ENCODE measurements at regions not wholly inside any gene's neighbourhood (a gene's known extent, or its start where the extent isn't known, plus 50 kb on each side); places are given as distances from the start of the nearest gene placed in this dataset.

DNA sequence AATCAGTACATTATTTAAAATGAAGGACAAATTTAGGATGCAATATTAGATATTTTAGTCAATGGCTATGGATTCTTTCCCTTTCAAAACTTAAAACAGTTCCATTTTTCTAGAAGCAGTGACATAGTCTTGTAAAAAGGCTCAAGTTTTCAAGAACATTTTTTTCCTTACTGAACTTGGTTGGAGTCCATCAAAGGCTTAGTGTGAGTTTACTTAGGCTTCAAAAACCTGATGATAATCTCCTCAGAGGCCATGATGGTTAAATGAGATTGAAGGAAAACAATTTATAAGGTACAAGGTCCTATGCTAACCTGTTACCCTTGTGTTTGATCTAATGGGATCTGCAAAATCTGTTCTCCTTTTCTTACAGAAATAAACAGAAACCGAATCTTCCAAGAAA is 531.8 kb downstream of the UTRN start:
- TF ChIP-seq ZFX (IDR thresholded peaks at IDR 0.05) = no peak
- TF ChIP-seq CTCF (conservative IDR thresholded peaks at IDR 0.05) = no peak
- H3K27ac ChIP-seq = no peak overlapping the region

DNA sequence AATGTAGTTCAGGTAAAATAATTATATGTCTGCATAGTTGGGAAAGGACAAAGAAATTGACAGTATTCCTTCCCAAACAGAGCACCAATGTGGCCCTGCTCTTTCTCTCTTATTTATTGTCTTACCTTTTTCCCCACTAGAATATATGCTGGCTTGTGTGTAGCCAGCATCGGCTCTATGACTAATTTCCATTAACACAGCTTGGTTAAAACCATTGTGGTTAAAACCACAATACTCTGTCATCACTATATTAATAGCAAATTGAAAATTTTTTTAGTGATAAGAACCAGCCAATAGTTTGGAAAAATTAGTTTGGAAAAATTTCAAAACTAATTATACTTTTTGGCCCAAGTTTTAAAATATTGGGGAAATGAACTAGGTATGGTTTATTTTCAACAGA is 535.1 kb downstream of the UTRN start:
- TF ChIP-seq ZFX (IDR thresholded peaks at IDR 0.05) = no peak
- no peak for TF ChIP-seq CTCF (conservative IDR thresholded peaks at IDR 0.05)
- no peak overlapping the region for H3K27ac ChIP-seq

DNA sequence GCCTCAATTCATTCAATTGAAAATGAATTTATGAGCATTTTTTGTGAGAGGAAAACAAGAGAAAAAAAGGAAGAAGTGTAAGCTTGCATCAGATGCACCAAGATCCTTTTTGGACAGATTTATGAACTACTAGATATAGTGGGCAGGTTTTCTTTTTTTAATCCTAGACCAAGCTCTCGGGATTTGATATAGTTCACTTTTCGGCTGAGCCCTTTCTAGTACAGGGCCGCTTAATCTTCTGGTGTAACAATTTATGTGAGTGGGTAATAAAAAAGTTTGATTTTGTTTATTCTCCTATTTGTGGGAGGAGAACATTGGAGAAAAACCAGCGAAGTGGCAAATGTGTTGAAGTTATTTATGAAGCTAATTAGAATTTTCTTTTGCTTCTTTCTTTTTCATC is 538.0 kb downstream of the UTRN start:
- no peak overlapping the region for H3K27ac ChIP-seq
- TF ChIP-seq CTCF (conservative IDR thresholded peaks at IDR 0.05) (no peak), ZFX (IDR thresholded peaks at IDR 0.05) (no peak)

- TF ChIP-seq ZFX (IDR thresholded peaks at IDR 0.05) = no peak
- TF ChIP-seq CTCF (conservative IDR thresholded peaks at IDR 0.05) = no peak
Observed at GRCh38 chr6:144824018-144824417, 538.9 kb downstream of the UTRN start.

DNA sequence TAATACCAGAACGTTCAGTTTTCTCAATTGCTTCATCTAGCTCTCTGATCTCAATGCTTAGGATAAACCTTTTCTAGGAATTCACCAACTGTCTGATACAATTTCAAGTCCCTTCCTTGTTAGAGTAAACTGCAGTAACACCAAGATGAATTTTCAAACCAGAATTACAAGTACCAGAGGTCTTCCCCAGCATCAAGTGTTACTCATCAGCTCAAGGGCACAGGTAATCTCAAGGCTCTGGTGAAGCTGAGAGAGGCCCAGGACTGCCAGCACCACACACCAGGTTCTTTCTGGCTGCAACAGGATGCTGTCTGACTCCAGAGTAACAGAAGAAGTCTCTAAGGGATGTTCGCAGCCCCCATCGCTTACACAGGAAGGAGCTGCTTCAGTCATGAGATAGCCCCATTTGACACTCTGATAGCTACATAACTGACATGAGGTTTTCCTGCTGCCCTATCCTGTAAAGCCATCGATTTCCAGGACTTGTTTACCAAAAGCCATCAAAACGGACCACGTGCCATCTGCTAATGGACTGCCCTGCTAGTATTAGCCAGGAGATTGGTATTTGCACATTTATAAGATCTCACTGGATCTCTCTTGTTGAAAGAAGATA is 549.4 kb downstream of the UTRN start:
- no peak for TF ChIP-seq CTCF (conservative IDR thresholded peaks at IDR 0.05)
- no peak overlapping the region for H3K27ac ChIP-seq

More at GRCh38 chr6:144824018-144824417, 538.9 kb downstream of the UTRN start:
- no peak overlapping the region for H3K27ac ChIP-seq

DNA sequence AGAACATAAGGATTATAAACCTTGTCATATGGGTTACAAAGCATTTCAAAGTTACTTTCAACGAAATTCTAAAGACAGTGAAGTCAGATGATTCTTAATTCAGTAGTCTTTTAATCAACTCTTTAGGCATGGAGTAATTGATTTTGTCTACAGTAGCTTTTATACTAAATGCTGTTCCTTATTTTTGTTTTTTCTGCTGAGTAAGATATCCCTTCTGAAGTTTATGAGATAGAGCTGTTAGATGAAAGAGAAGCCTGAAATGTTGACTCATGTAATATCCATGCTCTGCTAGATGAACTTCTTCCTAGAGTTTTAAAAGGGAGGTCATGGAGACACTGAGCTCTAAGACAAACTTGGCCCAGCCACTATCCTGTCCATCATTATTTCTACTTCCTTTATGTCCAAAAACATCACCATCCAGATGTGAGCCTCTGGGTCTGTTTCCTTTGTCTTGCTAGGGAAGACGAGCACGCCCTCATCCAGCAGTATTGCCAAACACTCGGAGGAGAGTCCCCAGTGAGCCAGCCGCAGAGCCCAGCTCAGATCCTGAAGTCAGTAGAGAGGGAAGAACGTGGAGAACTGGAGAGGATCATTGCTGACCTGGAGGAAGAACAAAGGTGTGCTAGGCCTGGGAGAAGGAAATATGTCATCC is 550.3 kb downstream of the UTRN start:
- H3K27ac ChIP-seq = no peak overlapping the region
- no peak for TF ChIP-seq CTCF (conservative IDR thresholded peaks at IDR 0.05)
- no peak for TF ChIP-seq ZFX (IDR thresholded peaks at IDR 0.05)

DNA sequence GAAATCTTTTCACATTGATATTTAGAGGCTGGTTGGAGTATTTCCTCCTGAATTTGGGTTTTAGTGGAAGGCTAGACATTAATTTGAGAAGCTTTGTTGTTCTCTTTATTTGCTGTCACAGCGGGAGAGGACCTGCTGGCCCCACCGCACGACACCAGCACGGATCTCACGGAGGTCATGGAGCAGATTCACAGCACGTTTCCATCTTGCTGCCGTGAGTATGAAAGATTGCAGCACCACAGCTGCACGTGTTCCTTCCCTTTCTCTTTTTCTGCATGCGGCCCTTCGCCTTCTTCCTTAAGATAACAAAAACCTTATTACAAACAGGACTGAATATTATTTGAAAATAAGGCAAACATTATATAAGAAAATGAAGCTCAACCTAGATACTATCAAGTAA is 555.5 kb downstream of the UTRN start:
- no peak overlapping the region for H3K27ac ChIP-seq
- no peak for TF ChIP-seq CTCF (conservative IDR thresholded peaks at IDR 0.05)

All from C4-2B (cell line).